Osteocyte (in vitro differentiated cells): ENCODE measurements at regions not wholly inside any gene's neighbourhood (a gene's known extent, or its start where the extent isn't known, plus 50 kb on each side); places are given as distances from the start of the nearest gene placed in this dataset.

Experiments
- DNase-seq: peaks from one replicate; pipeline ENCODE4 v3.0.0; 2021; ENCODE audit warnings: mixed read lengths; ENCODE audit not compliant: unreplicated experiment; ENCODE audit errors: extremely low spot score
- H3K27ac Mint-ChIP-seq: one replicate; pipeline ENCODE4 v1.8.0; 2021; ENCODE audit warnings: mild to moderate bottlenecking, mixed read lengths; ENCODE audit not compliant: unreplicated experiment
- H3K27me3 Mint-ChIP-seq: one replicate; pipeline ENCODE4 v1.8.0; 2021; ENCODE audit warnings: mixed read lengths; ENCODE audit not compliant: unreplicated experiment
- H3K36me3 Mint-ChIP-seq: one replicate; pipeline ENCODE4 v1.8.0; 2021; ENCODE audit warnings: mixed read lengths; ENCODE audit not compliant: unreplicated experiment
- H3K4me1 Mint-ChIP-seq: one replicate; pipeline ENCODE4 v1.8.0; 2021; ENCODE audit warnings: mixed read lengths; ENCODE audit not compliant: unreplicated experiment
- H3K4me3 Mint-ChIP-seq: one replicate; pipeline ENCODE4 v1.8.0; 2021; ENCODE audit warnings: mild to moderate bottlenecking, moderate library complexity, mixed read lengths; ENCODE audit not compliant: unreplicated experiment
- H3K9me3 Mint-ChIP-seq: one replicate; pipeline ENCODE4 v1.8.0; 2021; ENCODE audit warnings: mixed read lengths; ENCODE audit not compliant: unreplicated experiment
- TF ChIP-seq, protein P1 (sequence below): fragments of 200-600 bp; sonication (generic); IDR thresholded peaks from 2 replicates; pipeline ENCODE4 v1.5.0; 2021; ENCODE audit warnings: antibody characterized with exemption, mild to moderate bottlenecking, moderate library complexity

- H3K27me3 Mint-ChIP-seq = no peaks in the 10 kb centered on the region
- DNase-seq = no peak
- H3K36me3 Mint-ChIP-seq = no peaks in the 10 kb centered on the region
- H3K9me3 Mint-ChIP-seq = no peaks in the 10 kb centered on the region
- H3K27ac Mint-ChIP-seq = no peak overlapping the region
- no peaks in the 10 kb centered on the region for H3K4me1 Mint-ChIP-seq
- TF ChIP-seq, protein P1, sequence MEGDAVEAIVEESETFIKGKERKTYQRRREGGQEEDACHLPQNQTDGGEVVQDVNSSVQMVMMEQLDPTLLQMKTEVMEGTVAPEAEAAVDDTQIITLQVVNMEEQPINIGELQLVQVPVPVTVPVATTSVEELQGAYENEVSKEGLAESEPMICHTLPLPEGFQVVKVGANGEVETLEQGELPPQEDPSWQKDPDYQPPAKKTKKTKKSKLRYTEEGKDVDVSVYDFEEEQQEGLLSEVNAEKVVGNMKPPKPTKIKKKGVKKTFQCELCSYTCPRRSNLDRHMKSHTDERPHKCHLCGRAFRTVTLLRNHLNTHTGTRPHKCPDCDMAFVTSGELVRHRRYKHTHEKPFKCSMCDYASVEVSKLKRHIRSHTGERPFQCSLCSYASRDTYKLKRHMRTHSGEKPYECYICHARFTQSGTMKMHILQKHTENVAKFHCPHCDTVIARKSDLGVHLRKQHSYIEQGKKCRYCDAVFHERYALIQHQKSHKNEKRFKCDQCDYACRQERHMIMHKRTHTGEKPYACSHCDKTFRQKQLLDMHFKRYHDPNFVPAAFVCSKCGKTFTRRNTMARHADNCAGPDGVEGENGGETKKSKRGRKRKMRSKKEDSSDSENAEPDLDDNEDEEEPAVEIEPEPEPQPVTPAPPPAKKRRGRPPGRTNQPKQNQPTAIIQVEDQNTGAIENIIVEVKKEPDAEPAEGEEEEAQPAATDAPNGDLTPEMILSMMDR = no peak
- no peak overlapping the region for H3K4me3 Mint-ChIP-seq
These were observed 442.9 kb downstream of the KCNJ3 start for GRCh38 chr2:155141418-155141817.

DNA sequence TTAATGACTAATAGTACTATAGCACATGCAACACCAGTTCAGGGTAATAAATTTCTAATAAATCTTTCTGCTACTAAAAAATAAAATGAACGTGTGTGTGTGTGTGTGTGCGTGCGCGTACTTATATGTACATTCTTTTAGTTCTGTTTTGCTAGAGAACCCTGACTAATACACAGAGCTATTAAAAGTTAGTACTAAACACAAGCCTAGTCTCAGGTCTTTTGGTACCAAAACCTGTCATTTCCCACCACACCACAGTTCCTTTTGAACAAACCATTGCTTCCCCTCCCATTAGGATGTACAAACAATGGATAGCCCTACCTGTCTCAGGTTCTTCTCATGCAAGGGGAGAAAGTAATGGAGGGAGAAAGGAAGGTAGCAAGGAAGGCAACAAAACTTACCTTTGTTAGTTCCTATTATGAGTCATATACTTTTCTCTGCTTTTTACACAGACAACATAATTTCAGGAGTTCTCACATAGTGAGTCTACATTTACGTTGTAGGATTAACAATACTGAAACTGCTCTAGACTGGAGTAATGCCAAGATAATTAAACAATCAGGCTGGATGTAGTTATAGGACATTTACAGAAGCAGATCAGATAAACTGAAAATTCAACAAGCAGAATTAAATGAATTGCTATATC, 427.2 kb downstream of the KCNJ3 start:
- H3K27me3 Mint-ChIP-seq = no peaks in the 10 kb centered on the region
- H3K36me3 Mint-ChIP-seq = no peaks in the 10 kb centered on the region
- no peak overlapping the region for H3K27ac Mint-ChIP-seq
- H3K4me1 Mint-ChIP-seq = no peaks in the 10 kb centered on the region
- no peak overlapping the region for H3K4me3 Mint-ChIP-seq
- DNase-seq = no peak
- no peaks in the 10 kb centered on the region for H3K9me3 Mint-ChIP-seq
- TF ChIP-seq, protein P1 = no peak

DNA sequence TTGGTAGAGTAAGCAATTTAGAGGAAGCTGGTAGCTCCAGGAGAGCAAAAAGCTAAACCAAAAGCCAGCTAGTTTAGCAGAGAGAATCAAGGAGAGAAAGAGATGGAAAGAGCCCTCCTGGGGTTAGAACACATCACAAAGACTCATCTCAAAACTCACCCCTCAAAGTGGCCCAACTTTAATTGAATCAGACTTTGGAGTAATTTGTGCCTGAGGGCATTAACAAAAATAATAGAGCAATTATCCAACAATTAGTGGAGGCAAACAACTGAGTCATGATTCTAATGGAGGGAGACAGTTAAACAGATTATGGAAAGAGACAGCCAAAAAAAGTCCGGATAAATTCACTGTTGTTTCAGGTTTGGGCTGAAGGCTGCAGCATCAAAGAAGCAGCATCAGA, 417.4 kb downstream of the KCNJ3 start:
- Mint-ChIP-seq H3K9me3 (peaks cover 8% of the 10 kb centered on the region), H3K4me1 (no peaks in the 10 kb centered on the region)

GRCh38 chr2:155111070-155111469, 412.6 kb downstream of the KCNJ3 start:
- Mint-ChIP-seq H3K9me3 (peaks cover 6% of the 10 kb centered on the region), H3K36me3 (no peaks in the 10 kb centered on the region), H3K4me1 (no peaks in the 10 kb centered on the region), H3K27me3 (no peaks in the 10 kb centered on the region), H3K27ac (no peak overlapping the region), H3K4me3 (no peak overlapping the region)
- no peak for DNase-seq
- TF ChIP-seq, protein P1 = no peak

More for the DNA sequence above, 417.4 kb downstream of the KCNJ3 start:
- Mint-ChIP-seq H3K36me3 (no peaks in the 10 kb centered on the region), H3K4me3 (no peak overlapping the region), H3K27me3 (no peaks in the 10 kb centered on the region), H3K27ac (no peak overlapping the region)
- DNase-seq = no peak
- TF ChIP-seq, protein P1 = no peak

DNA sequence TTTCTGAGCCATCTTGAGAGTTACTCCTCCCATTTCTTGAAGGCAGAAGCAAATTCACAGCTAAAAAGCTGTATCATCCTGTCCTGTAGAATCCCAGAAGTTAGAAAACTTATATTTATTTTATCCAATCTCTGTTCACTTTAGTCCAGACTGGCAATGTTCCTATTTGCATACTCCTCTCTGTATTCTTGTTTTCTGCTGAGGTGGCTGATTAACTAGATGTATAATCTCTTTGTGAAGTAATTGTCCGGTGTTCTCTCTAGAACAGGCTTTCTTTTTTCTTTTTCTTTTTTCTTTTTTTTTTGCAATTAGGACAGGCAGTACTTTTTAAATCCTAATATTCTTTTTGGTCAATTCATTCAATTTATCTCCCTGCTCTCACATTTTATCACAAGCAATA, 411.0 kb downstream of the KCNJ3 start:
- Mint-ChIP-seq H3K27ac (no peak overlapping the region), H3K4me3 (no peak overlapping the region), H3K27me3 (no peaks in the 10 kb centered on the region), H3K4me1 (no peaks in the 10 kb centered on the region), H3K9me3 (no peaks in the 10 kb centered on the region), H3K36me3 (no peaks in the 10 kb centered on the region)
- TF ChIP-seq, protein P1 = no peak
- DNase-seq = no peak
